Suppressor macrophage treated with lipopolysaccharide for 1 hour (primary cell): ENCODE measurements at regions not wholly inside any gene's neighbourhood (a gene's known extent, or its start where the extent isn't known, plus 50 kb on each side); places are given as distances from the start of the nearest gene placed in this dataset.

Experiments
- DNase-seq, 3 donors: peaks; one replicate each; pipeline ENCODE4 v3.0.0-alpha.2; 2020 to 2022

DNA sequence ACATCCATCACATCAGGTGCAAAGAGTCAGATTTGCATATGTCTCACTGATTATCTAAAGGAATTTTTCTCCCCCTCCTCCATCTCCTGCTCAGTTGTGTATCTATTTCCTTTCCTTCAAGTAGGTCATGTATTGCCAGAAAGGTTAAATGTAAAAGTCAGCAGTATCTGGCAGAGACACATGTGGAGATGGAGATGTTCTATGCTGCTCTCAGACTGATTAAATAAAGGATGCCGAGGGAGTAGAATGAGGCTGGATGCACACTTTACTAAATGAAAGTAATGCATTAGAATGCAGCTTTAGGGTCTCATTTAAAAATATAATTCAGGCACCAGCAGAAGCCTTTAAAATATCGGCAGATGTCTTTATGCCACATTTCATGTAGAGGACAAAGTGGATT, 555.3 kb downstream of the RNF144A start:
- no peak for DNase-seq

- no peak for DNase-seq
Measured at GRCh38 chr2:7473135-7473771, 556.0 kb downstream of the RNF144A start.

GRCh38 chr2:7476371-7476770, 559.2 kb downstream of the RNF144A start:
- DNase-seq = no peak

GRCh38 chr2:7479603-7480002, 562.4 kb downstream of the RNF144A start:
- no peak for DNase-seq

DNA sequence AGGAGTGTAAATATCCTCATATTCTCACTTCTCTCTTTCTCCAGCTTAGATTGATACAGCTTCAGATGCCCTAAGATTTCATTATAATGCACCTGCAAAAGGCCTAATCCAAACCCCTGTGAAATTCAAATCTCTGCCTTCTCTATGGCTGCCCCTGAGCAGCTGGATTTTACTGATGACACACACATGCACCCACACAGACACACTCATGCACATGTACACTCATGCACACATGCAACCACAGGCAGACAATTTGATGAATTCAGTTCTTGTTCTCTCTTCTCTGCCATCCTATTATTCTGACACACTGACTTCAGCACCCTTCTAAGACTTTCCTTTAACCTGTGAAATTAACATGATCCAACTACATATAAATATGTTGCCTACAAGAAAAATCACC, 563.2 kb downstream of the RNF144A start:
- peak; percentile 14 to 26 (median 25) for DNase-seq

GRCh38 chr2:7490672-7491071, 573.5 kb downstream of the RNF144A start:
- DNase-seq = no peak

DNA sequence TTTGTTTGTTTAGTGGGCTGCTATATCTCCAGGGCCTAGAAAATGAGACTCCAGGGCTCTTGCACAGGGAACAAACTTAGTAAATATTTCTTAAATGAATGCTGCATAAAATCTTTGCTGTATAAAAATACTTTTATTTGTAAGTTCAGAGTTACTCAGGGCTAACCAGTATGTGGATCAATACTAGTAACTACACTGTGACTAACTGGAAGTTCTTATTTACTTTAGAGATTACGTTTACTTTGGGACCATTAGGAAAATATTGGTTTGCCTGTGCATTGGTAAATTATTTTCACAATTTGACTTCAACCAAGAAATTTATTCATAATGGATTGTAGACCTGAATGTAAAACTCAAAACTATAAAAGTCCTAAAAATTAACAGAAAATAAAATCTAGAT, 575.5 kb downstream of the RNF144A start:
- no peak for DNase-seq

- DNase-seq = peak in 2 of 3 donors; percentile 9 to 44
Measured at GRCh38 chr2:7497178-7497577, 580.0 kb downstream of the RNF144A start.

DNA sequence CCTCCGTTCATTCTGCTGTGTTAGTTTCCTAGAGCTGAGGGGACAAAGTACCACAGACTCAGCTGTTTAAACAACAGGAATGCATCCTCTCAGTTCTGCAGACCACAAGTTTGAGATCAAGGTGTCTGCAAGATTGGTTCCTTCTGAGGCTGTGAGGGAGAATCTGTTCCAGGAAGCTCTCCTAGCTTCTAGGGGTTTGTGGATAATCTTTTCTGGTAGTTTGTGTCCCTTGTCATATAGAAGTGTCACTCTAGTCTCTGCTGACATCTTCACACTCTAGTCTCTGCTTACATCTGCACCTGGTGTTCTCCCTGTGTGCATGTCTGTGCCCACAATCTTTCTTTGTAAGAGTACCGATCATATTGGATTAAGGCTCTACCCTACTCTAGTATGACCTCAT, 581.8 kb downstream of the RNF144A start:
- DNase-seq = no peak

- DNase-seq = peak; percentile 64 to 82 (median 81)
Measured at GRCh38 chr2:7502336-7502735, 585.1 kb downstream of the RNF144A start.

DNA sequence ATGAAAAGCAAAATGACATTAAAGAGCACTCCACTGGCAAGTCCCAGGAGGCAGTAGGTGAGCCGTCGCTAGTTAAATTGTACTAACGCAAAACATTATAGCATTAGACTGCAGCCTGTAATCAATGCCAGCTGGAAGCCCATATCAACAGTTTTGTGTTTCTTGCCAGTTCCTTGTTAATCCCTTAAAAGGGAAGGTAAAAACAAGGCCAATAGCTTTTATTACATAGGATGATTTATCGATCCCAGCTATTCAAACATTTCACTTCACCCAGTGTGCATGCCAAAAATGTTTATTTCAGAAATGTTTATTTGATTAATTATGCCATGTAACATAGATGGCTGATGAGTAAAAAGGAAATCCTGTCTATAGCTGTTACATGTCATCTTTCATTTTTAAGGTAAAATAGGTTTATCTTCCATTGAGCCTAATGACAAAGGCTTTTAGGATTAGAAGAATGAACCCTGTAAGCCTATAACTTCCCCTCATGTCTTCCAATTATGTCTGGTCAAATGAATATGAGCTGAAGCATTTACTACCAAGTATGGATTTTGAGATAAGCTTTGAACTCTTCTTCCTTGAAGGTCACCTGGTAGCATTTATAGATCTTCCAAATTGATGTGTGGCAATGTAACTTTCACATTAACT, 591.2 kb downstream of the RNF144A start:
- DNase-seq = no peak

DNA sequence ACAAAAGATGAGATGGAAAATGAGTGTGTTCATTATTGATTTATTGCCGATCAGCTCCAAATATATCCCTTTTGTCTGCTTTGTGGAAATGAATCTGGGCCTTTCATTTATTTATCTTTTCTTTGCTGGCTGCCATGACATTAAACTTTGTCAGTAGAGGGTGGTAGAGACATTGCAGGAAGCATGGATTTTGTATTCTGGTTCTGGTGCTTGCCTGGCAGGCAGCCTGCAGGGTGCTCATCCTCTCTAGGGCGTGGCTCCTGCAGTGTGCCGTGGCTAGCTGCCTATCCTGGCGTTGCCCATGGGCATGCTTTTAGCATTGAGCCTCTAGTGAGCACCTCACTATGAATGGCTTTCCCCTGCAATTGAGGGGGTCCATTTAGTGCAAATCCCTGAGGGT, 593.1 kb downstream of the RNF144A start:
- DNase-seq = no peak

DNA sequence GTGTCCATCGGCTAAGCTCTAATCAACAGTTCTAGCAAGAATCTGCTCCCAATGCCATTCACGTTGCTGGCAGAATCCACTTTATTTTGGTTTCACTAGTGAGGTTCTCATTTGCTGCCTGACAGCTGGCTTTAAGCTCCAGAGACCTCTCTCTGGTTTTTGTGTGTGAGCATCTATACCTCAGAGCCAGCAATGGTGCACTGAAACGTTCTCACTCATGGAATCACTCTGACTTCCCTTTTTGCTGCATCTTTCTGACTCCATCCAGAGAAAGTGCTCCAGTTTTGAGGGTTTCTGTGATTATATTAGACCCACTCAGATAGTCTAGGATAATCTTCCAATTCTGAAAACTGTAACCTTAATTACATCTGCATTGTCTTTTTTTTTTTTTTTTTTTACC, 596.6 kb downstream of the RNF144A start:
- no peak for DNase-seq

DNA sequence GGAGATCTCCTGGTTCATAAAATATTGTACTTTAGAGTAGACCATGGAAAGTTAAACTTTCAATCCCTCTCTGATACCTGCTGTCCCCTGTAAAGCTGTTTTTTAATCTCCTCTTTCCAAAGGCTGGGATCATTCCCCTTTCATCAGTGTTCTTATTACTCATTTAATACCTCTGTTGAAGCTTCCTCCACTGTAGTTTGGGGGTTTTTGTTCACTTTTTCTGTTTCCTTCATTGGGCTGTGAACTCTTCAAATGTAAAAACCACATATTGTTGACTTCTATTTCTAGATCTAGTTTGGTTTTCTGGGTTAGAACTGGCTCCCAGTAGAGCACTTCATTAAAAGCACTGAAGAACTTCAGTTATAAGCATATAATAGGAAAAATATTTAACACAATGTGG, 598.1 kb downstream of the RNF144A start:
- DNase-seq = no peak

- no peak for DNase-seq
Measured at GRCh38 chr2:7516484-7517063, 599.4 kb downstream of the RNF144A start.

DNA sequence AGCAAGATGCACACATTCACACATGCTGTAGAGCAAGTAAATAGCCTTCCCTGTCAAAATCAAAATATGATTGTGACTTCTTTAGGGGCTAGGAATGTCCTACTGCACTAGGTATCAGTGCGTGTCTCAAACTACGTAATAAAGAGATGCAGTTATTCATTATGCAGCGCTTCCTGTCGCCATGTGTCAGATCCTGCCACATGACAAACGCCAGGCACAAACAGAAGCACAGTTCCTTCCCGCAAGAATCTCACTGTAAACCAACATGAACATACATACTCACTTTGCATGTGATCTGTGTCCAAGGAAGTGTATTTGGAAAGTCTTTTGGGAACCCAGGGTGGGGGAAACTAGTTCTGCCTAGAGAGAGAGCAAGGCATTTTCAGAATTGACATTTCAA, 599.9 kb downstream of the RNF144A start:
- DNase-seq = peak in 1 of 3 donors; percentile 21

DNA sequence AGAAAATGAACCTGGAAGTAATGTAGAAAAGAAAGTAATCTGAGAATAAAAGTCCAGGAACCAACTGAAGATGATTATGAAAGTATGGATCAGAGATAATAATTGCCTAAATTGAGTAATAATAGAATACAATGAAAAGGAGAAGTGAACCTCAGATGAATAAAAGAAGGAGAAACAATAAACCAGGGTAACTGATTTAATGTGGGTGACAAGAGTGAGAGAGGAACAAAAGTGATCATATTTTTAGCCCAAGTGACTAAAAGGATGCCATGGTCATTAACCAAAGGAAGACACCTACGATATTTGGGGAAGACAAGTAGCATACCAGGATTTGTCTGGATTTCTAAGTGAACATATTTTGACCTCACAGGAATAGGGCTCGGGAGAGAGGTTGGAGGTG, 600.6 kb downstream of the RNF144A start:
- DNase-seq = no peak

DNA sequence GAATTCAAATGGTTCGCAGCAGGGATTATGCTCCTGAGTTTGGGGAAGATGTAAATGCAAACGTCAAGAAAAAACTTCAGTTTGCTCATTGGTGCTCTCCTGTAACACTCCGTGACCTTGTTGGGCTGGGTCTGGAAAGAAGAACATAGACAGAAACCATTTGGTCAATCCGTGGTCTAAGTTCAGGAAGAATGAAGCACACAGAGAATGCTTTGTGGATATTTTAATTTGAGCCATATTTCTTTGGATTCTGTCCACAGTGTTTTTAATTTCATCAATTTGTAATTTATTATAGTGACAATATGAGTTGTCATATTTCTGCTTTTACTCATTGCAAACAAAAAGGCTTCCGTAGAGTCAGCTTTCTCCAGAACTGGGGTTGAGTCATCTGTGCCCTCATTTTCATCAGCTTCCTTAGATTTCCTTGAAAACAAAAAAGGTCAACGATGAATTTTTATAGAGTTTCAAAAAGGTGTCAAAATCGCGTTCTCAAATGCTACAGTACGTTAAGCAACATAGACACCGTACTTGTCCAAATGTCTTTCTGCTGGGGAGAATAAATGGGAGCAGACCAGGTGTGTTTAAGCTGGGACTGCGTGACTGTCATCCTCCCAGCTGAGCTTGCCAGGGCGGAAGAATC, 606.4 kb downstream of the RNF144A start:
- no peak for DNase-seq

GRCh38 chr2:7524195-7524594, 607.0 kb downstream of the RNF144A start:
- DNase-seq = no peak

GRCh38 chr2:7525746-7526145, 608.5 kb downstream of the RNF144A start:
- no peak for DNase-seq

DNA sequence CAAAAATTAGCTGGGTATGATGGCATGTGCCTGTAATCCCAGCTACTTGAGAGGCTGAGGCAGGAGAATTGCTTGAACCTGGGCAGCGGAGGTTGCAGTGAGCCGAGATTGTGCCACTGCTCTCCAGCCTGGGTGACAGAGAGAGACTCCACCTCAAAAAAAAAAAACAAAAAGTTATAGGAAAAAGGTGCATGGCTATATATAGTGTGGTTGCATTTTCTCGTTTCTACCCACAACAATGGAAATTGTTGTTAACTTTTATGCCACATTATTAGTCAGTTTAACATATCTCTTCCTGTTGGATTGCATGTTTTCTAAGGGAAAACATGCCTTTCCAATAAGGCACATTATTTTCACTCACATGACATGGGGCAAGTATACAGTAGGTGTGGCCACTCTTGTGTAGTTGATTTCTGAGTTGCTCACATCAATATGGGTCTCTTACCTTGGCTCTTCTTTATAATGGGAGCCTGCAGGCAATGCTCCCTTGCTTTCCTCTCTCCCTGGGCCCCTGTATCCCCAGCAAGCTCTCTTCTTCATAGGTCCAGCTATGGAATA, 610.0 kb downstream of the RNF144A start:
- no peak for DNase-seq

GRCh38 chr2:7530001-7530400, 612.8 kb downstream of the RNF144A start:
- DNase-seq = no peak

DNA sequence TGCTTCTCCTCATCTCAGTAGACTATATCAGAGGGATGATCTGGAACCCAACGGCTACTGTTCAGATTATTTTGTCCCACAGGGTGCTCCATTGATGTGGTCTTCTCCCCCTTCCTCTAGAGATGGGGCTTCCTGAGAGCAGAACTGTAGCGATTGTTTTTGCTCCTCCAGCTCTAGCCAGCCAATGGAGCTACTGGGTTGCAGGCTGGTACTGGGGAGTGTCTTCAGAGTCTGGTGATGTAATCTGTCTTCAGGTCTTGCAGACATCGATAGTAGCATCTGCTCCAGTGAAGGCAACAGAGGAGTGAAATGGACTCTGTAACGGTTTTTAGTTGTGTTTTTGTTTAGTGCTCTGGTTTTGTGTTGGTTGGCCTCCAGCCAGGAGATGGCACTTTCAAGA, 621.9 kb downstream of the RNF144A start:
- DNase-seq = no peak

- DNase-seq = no peak
Measured at GRCh38 chr2:7539760-7540159, 622.5 kb downstream of the RNF144A start.
